ENCODE measurements at regions not wholly inside any gene's neighbourhood (a gene's known extent, or its start where the extent isn't known, plus 50 kb on each side); places are given as distances from the start of the nearest gene placed in this dataset.

- no peak for DNase-seq
Measured at GRCh38 chr14:76974365-76974764, 54.1 kb downstream of the IRF2BPL start.

GRCh38 chr14:76971549-76971948 is 57.0 kb downstream of the IRF2BPL start:
- no peak for DNase-seq

GRCh38 chr14:76968621-76969063 is 59.9 kb downstream of the IRF2BPL start:
- DNase-seq: no peak

DNA sequence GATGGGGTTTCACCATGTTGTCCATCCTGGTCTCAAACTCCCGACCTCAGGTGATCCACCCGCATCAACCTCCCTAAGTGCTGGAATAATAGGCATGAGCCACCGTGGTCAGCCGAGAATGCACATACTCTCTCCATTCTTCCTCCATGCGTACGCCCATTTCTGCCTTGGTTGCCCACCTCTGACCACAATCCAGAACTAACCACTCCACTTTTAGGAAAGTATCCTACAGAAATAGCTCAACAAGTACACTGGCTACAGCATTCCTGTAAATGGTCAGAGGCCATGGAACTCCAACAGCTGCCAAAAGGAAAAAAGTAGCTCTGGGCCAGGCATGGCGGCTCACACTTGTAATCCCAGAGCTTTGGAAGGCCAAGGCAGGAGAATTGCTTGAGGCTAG is 60.7 kb downstream of the IRF2BPL start:
- no peak for DNase-seq

GRCh38 chr14:76965232-76965631 is 63.3 kb downstream of the IRF2BPL start:
- no peak for DNase-seq

GRCh38 chr14:76964695-76965094 is 63.8 kb downstream of the IRF2BPL start:
- no peak for DNase-seq

DNA sequence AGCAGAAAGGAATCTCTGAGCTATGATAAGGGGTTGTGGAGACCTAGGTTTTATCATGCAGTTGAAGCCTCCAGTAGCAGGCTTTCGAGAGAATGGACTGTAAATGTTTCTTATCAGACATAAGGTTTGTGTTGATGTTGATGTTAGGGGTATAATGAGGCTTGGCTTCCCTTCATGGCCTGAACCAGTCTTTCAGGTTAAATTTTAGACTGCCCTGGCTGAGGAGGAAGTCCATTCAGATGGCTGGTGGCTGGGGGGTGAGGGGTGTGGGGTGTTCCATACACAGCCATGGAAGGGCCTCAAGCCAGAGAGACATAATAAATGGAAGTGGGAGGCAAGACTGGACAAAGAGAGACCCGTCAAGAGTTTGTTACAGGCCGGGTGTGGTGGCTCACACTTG is 65.1 kb downstream of the IRF2BPL start:
- DNase-seq: no peak

DNA sequence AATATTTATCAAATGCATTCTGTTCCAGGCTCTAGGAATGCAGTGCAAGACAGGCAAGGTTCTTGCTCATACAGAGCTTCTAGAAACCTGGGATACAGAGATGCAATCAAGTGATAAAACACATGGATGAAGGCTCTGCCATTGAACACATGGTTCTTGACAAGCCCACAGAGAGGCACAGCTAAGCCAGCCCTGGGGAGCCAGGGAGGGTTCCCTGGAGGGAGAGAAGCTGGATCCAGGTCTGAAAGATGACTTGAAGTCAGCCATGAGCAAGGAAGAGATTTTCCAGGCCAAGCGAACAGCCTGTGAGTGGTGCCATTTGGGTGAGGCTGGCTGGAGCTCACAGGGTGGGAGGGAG is 66.2 kb downstream of the IRF2BPL start:
- DNase-seq: peak in 1 of 58 donors; percentile 18

- peak in 46 of 58 donors; percentile 21 to 74 (median 46) for DNase-seq
Measured at GRCh38 chr14:76961631-76962302, 66.7 kb downstream of the IRF2BPL start.

DNA sequence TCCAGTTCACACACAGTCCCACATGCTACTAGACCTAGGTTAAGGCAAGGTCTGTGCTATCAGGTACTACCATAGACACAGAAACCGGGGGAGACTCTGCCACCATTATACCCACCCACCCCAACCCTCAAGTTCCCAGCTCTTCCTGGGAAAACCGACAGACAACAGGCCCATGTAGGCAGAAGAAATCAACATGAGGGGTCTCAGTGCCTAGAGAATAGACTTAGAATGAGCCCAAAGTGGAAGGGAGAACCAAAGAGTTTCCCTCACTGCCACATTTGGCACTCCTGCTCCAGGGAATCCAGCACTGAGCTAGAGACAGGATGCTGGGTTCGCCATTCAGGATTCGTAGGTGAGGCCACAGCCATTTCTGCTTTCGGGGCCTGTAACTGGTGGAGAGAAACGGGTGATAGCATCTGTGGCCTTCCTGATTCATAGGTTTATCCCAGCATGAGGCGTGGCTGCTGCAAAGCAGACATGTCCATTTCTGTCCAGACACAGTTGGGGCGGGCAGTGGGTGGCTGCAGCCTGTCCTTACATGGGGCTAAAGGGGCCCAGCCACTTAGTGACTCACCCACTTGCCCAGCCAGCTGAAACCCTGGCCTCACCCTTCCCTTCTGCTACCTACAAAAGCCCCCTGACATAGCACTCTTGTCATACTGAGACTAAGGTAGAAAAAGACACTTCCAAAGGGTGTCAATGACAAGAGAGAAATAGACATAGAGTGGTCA is 69.4 kb downstream of the IRF2BPL start:
- no peak for DNase-seq

DNA sequence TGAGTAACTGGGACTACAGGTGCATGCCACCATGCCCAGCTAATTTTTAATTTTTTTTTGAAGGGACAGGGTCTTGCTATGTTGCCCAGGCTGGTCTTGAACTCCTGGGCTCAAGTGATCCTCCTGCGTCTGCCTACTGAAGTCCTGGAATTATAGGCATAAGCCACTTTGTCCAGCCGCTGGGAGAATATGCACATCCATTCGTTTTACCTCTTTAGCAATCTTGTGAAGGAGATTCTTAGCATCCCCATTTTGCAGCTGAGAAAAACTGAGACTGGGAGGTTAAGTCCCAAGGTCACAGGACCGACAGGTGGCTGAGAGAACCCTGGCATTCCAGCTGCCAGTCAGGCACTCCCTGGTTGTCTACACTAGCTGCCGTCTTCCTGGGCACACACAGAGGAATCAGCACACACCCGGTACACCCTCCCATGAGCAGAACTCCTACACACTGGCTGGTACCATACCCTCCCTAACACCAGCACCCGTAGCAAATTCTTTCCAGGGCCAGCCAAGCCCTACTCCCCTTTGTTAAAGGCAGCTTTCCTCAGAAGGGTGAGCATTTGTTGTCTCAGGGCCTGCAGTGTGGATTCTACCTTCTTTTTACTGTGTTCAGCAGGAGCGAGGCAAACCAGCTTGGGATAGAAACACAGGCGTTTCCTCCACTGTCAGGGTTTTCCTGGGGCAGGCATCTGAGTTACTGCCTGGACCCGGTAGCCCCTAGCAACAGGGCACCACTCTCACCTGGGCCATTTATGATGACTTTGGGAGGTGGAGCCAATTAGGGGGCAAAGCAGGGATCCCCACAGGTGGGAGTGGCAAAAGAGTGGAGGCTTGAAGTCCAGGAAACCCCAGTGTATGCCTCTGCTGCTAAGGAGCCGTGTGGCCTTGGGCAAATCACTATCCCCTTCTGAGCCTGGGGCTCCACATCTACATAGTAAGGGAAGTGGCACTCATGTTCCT is 70.2 kb downstream of the IRF2BPL start:
- no peak for DNase-seq

DNA sequence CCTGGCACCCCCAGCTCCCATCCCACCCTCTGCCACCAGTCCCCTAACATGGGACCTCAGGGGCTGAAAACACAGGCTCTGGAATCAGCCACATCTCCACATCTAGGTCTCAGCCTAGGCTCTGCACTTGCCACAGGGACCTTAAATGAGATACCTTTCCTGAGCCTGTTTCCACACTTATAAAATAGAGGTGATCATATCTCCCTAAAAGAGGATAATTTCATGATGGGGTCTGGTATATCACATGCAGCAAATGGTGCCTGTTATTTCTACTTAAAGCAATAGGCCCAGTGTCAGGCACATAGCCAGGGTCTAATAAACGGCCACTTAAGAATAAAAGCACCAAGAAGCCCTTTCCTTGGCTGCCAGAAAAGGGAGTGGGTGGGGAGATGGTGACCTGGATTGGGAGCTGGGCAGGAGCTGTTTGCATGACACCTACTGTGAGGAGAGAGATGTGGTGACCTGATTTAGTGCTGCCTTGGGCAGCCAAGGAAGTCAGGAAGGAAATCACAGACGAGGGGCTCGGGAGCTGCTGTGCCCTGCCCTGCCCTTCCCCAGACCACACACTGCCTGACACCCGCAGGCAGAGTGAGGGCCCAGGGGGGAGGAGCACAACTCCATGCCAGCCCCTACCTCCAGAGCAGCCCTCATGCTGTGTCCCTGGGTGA is 71.2 kb downstream of the IRF2BPL start:
- peak in 16 of 58 donors; percentile 9 to 53 (median 22) for DNase-seq

- peak; percentile 39 to 97 (median 90) for DNase-seq
Measured at GRCh38 chr14:76956316-76957090, 72.0 kb downstream of the IRF2BPL start.

GRCh38 chr14:76955575-76956315 is 72.8 kb downstream of the IRF2BPL start:
- DNase-seq: peak in 16 of 58 donors; percentile 14 to 79 (median 50)

DNA sequence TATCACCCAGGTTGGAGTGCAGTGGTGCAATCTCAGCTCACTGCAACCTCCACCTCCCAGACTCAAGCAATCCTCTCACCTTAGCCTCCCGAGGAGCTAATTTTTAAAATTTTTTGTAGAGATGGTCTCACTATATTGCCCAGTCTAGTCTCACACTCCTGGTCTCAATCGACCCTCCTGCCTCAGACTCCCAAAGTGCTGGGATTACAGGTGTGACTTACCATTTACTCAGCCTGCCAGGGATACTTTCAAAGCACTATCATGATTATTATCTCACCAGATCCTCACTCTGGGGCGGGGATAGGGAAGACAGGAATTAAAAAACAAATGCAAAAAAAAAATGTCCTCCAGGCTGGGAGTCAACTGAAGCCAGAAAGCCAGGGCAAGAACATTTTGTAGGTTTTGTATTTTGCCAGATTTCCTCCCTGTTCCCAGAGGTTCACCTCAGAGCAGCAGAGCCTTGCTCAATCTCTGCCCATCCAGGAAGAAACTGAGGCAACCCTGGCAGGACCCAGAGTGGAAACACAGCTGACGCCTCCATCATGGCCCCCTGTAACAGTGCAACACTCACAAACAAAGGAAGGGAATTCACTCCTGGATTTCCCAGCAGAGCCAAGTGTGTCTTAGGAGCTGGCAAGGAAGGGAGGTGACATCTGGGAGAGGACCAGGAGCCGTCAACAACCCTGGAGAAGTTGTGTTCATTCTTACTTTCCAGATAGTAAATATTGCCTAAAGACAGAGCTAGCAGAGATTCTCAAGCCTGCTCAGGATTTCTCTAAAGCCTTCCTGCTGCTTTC is 73.9 kb downstream of the IRF2BPL start:
- peak in 1 of 58 donors; percentile 15 for DNase-seq

GRCh38 chr14:76953311-76953945 is 75.1 kb downstream of the IRF2BPL start:
- peak in 26 of 58 donors; percentile 7 to 64 (median 23) for DNase-seq

- peak in 1 of 58 donors; percentile 17 for DNase-seq
Measured at GRCh38 chr14:76951166-76951565, 77.3 kb downstream of the IRF2BPL start.

Measured in anterior cingulate cortex (tissue), 58 donors.